IMR-90 (cell line): ENCODE measurements at regions not wholly inside any gene's neighbourhood (a gene's known extent, or its start where the extent isn't known, plus 50 kb on each side); places are given as distances from the start of the nearest gene placed in this dataset.

ENCODE experiments used
- ATAC-seq: fragments of 200-7000 bp; cut with Tn5 transposase; 2 replicates; pipeline ENCODE4 v1.9.1; 2020; ENCODE audit warnings: low read depth, mild to moderate bottlenecking, moderate library complexity
- BruUV-seq: library from RNA; stranded (reverse); fragments of 400-500 nt; replicated peaks from 2 replicates; lab custom pipeline; 2021; lab: Mats Ljungman, UMichigan
- CTCF ChIA-PET: fragments of 300-600 bp; formaldehyde crosslinking; extraction: SDS; loops from one replicate; lab custom pipeline; 2021; ENCODE audit warnings: antibody characterized with exemption; lab: Yijun Ruan, JAX
- POLR2A ChIA-PET: fragments of 300-600 bp; sonication (Branson Sonifier 250); formaldehyde crosslinking; loops from one replicate; lab custom pipeline; 2022; ENCODE audit warnings: antibody characterized with exemption; ENCODE audit not compliant: unreplicated experiment; lab: Charles Lee
- DNase-seq: peaks from one replicate; pipeline ENCODE4 v3.0.0; 2013
- H2AFZ ChIP-seq: replicated peaks from 2 replicates; pipeline ENCODE3; 2013; ENCODE audit warnings: low read length, mild to moderate bottlenecking; ENCODE audit not compliant: poor library complexity
- H2AK5ac ChIP-seq: 2 replicates; pipeline ENCODE4 v1.6.1; 2013; ENCODE audit warnings: low read depth, low read length, inconsistent platforms
- H2AK9ac ChIP-seq: replicated peaks from 2 replicates; pipeline ENCODE3; 2013; ENCODE audit warnings: mild to moderate bottlenecking, low read depth, low read length, moderate library complexity; ENCODE audit not compliant: poor library complexity
- H2BK120ac ChIP-seq: 2 replicates; pipeline ENCODE4 v1.6.1; 2013; ENCODE audit warnings: low read depth, low read length, inconsistent platforms
- H2BK15ac ChIP-seq: 3 replicates; pipeline ENCODE4 v1.6.1; 2013; ENCODE audit warnings: low read depth, low read length, inconsistent platforms
- H2BK20ac ChIP-seq: 2 replicates; pipeline ENCODE4 v1.6.1; 2013; ENCODE audit warnings: low read depth, mild to moderate bottlenecking, inconsistent platforms, low read length, moderate library complexity
- H2BK5ac ChIP-seq: 2 replicates; pipeline ENCODE4 v1.6.1; 2013; ENCODE audit warnings: mild to moderate bottlenecking, low read depth, low read length, inconsistent platforms; ENCODE audit not compliant: poor library complexity, severe bottlenecking
- H3K14ac ChIP-seq: replicated peaks from 2 replicates; pipeline ENCODE4 v1.6.1; 2013; ENCODE audit warnings: low read depth, low read length, inconsistent platforms
- H3K18ac ChIP-seq: 2 replicates; pipeline ENCODE4 v1.6.1; 2013; ENCODE audit warnings: low read depth, low read length, control low read depth
- H3K23ac ChIP-seq: 2 replicates; pipeline ENCODE4 v1.6.1; 2013; ENCODE audit warnings: low read depth, low read length, inconsistent platforms
- H3K27ac ChIP-seq: 2 replicates; pipeline ENCODE4 v1.5.1; 2013; ENCODE audit warnings: mild to moderate bottlenecking, control low read depth, low read length; ENCODE audit not compliant: insufficient read depth
- H3K27me3 ChIP-seq: 2 replicates; pipeline ENCODE4 v1.6.1; 2013; ENCODE audit warnings: low read length; ENCODE audit not compliant: control insufficient read depth, insufficient read depth
- H3K36me3 ChIP-seq: 2 replicates; pipeline ENCODE4 v1.6.1; 2013; ENCODE audit warnings: low read length, mixed read lengths; ENCODE audit not compliant: control insufficient read depth, insufficient read depth
- H3K4ac ChIP-seq: 2 replicates; pipeline ENCODE4 v1.6.1; 2013; ENCODE audit warnings: low read depth, low read length, inconsistent platforms
- H3K4me1 ChIP-seq: 2 replicates; pipeline ENCODE4 v1.6.1; 2013; ENCODE audit warnings: low read length, mixed read lengths; ENCODE audit not compliant: control insufficient read depth, insufficient read depth
- H3K4me2 ChIP-seq: 2 replicates; pipeline ENCODE4 v1.6.1; 2013; ENCODE audit warnings: low read depth, mild to moderate bottlenecking, control low read depth, low read length, moderate library complexity
- H3K4me3 ChIP-seq: 2 replicates; pipeline ENCODE4 v1.5.1; 2013; ENCODE audit warnings: low read depth, mild to moderate bottlenecking, control low read depth, low read length, moderate library complexity; ENCODE audit not compliant: insufficient read depth
- H3K56ac ChIP-seq: 2 replicates; pipeline ENCODE4 v1.6.1; 2013; ENCODE audit warnings: low read length, inconsistent platforms; ENCODE audit not compliant: insufficient read depth; ENCODE audit errors: extremely low read depth
- H3K79me1 ChIP-seq, 2 experiments: 2 replicates each; pipeline ENCODE4 v1.6.1; 2013; ENCODE audit warnings: low read length in 2 of 2, inconsistent platforms in 1 of 2, low read depth in 1 of 2
- H3K9ac ChIP-seq: 2 replicates; pipeline ENCODE4 v1.6.1; 2013; ENCODE audit warnings: low read depth, low read length, control low read depth
- H3K9me1 ChIP-seq: 2 replicates; pipeline ENCODE4 v1.6.1; 2013; ENCODE audit warnings: low read length, inconsistent platforms; ENCODE audit not compliant: insufficient read depth
- H3K9me3 ChIP-seq: 2 replicates; pipeline ENCODE4 v1.6.1; 2013; ENCODE audit warnings: low read length; ENCODE audit not compliant: control insufficient read depth, insufficient read depth
- H4K20me1 ChIP-seq: 2 replicates; pipeline ENCODE4 v1.6.1; 2013; ENCODE audit warnings: low read length, inconsistent platforms; ENCODE audit not compliant: insufficient read depth
- H4K5ac ChIP-seq: 2 replicates; pipeline ENCODE4 v1.6.1; 2013; ENCODE audit warnings: mild to moderate bottlenecking, low read depth, low read length, control low read depth
- H4K8ac ChIP-seq, 2 experiments: 2 replicates each; pipeline ENCODE4 v1.6.1; 2013; ENCODE audit warnings: low read depth in 2 of 2, low read length in 2 of 2, control low read depth in 1 of 2, inconsistent platforms in 1 of 2
- H4K91ac ChIP-seq: 2 replicates; pipeline ENCODE4 v1.6.1; 2013; ENCODE audit warnings: low read depth, low read length, inconsistent platforms; ENCODE audit not compliant: insufficient read depth
- BHLHE40 ChIP-seq: fragments of 150-350 bp; IDR thresholded peaks from 2 replicates; pipeline ENCODE4 v1.6.1; 2016; ENCODE audit warnings: mild to moderate bottlenecking, low read depth, low read length
- CEBPB ChIP-seq: IDR thresholded peaks from 2 replicates; pipeline ENCODE4 v1.6.1; 2012; ENCODE audit warnings: low read depth, low read length, improper control_type of control experiment
- CHD1 ChIP-seq: IDR thresholded peaks from 2 replicates; pipeline ENCODE4 v1.6.1; 2012; ENCODE audit warnings: low read depth, low read length, improper control_type of control experiment
- CTCF ChIP-seq: conservative IDR thresholded peaks from 2 replicates; pipeline ENCODE4 v1.5.1; 2012; ENCODE audit warnings: mild to moderate bottlenecking, low read depth, low read length, improper control_type of control experiment
- ELK1 ChIP-seq: fragments of 150-350 bp; IDR thresholded peaks from 2 replicates; pipeline ENCODE4 v1.6.1; 2016; ENCODE audit warnings: low read depth, mild to moderate bottlenecking, low read length, moderate library complexity, borderline replicate concordance
- FOS ChIP-seq: fragments of 150-350 bp; IDR thresholded peaks from 2 replicates; pipeline ENCODE4 v1.6.1; 2016; ENCODE audit warnings: low read depth, low read length
- MAZ ChIP-seq: IDR thresholded peaks from 2 replicates; pipeline ENCODE4 v1.6.1; 2012; ENCODE audit warnings: low read depth, mild to moderate bottlenecking, low read length, improper control_type of control experiment, moderate library complexity, borderline replicate concordance
- MXI1 ChIP-seq: IDR thresholded peaks from 2 replicates; pipeline ENCODE4 v1.6.1; 2012; ENCODE audit warnings: low read depth, mild to moderate bottlenecking, low read length, moderate library complexity, borderline replicate concordance
- NFE2L2 ChIP-seq: fragments of 150-350 bp; IDR thresholded peaks from 2 replicates; pipeline ENCODE4 v1.6.1; 2016; ENCODE audit warnings: low read depth, mild to moderate bottlenecking, low read length
- POLR2A ChIP-seq: IDR thresholded peaks from 2 replicates; pipeline ENCODE4 v1.6.1; 2012; ENCODE audit warnings: mild to moderate bottlenecking, low read depth, low read length
- RAD21 ChIP-seq: IDR thresholded peaks from 2 replicates; pipeline ENCODE4 v1.6.1; 2012; ENCODE audit warnings: low read length, improper control_type of control experiment
- RCOR1 ChIP-seq: IDR thresholded peaks from 2 replicates; pipeline ENCODE4 v1.6.1; 2012; ENCODE audit warnings: mild to moderate bottlenecking, low read length, improper control_type of control experiment; ENCODE audit not compliant: insufficient replicate concordance
- SMC3 ChIP-seq: fragments of 150-350 bp; IDR thresholded peaks from 2 replicates; pipeline ENCODE4 v1.6.1; 2016; ENCODE audit warnings: low read depth, mild to moderate bottlenecking, antibody characterized with exemption, low read length, moderate library complexity
- USF2 ChIP-seq: fragments of 150-350 bp; IDR thresholded peaks from 2 replicates; pipeline ENCODE4 v1.6.1; 2017; ENCODE audit warnings: mild to moderate bottlenecking, antibody characterized with exemption, low read length, low read depth
- WGBS, 2 experiments: methylation state at CpG; one replicate each; pipeline versions ENCODE4 v1.1.5 to v1.1.7; 2013; ENCODE audit warnings: missing lambda C conversion rate in 2 of 2; ENCODE audit not compliant: insufficient read length in 1 of 2; ENCODE audit errors: extremely low coverage in 2 of 2; 5-methylcytosine and 5-hydroxymethylcytosine counted together
- dilution Hi-C: fragments of 300-500 bp; cut with HindIII; formaldehyde crosslinking; loops from one replicate; pipeline ENCODE4 v1.14.3; 2018; ENCODE audit warnings: low sequenced_read_pairs; ENCODE audit not compliant: unreplicated experiment
- in situ Hi-C: fragments of 300-500 bp; cut with MboI; formaldehyde crosslinking; loops from 3 replicates; pipeline ENCODE4 v1.14.3; 2019; ENCODE audit warnings: low sequenced_read_pairs, inconsistent platforms, mixed read lengths
- intact Hi-C: fragments of 100-400 bp; cut with micrococcal nuclease; formaldehyde crosslinking; loops from 2 replicates; pipeline ENCODE4 v1.10.0; 2022

GRCh38 chr11:35071722-35072121 is 67.2 kb upstream of the CD44 start:
- no peak overlapping the region for H2AK5ac ChIP-seq
- no peak overlapping the region for H3K9ac ChIP-seq
- no peak overlapping the region for H2AFZ ChIP-seq
- H3K27ac ChIP-seq: no peak overlapping the region
- H2BK20ac ChIP-seq: no peak overlapping the region
- no peak for ATAC-seq
- H3K14ac ChIP-seq: no peak overlapping the region
- H2BK5ac ChIP-seq: no peak overlapping the region
- H3K36me3 ChIP-seq: no peaks in the 10 kb centered on the region
- H4K20me1 ChIP-seq: no peaks in the 10 kb centered on the region
- ChIA-PET CTCF (no interaction called here), POLR2A (no interaction called here)
- intact Hi-C loops (no loop called here), in situ Hi-C loops (no loop called here), dilution Hi-C loops (no loop called here)
- H3K4me2 ChIP-seq: no peak overlapping the region
- DNase-seq: no peak
- no peak overlapping the region for H2AK9ac ChIP-seq
- H3K79me1 ChIP-seq: peaks cover 0 to 2% of the 10 kb centered on the region in 2 experiments; a peak in 1 of 4 replicates
- no peak overlapping the region; the same call in 1 of the 2 replicates for H4K5ac ChIP-seq
- no peak overlapping the region for H3K4ac ChIP-seq
- H2BK15ac ChIP-seq: no peak overlapping the region
- peaks cover 1% of the 10 kb centered on the region; the same call in 1 of the 2 replicates for H3K9me1 ChIP-seq
- H3K23ac ChIP-seq: no peak overlapping the region
- no peak overlapping the region for H3K56ac ChIP-seq
- H3K4me1 ChIP-seq: peaks cover 9% of the 10 kb centered on the region
- WGBS, 2 experiments: no CpG with 5 or more reads among the region's 1 CpG
- H4K91ac ChIP-seq: no peak overlapping the region
- H3K27me3 ChIP-seq: no peaks in the 10 kb centered on the region
- no peak overlapping the region for H2BK120ac ChIP-seq
- TF ChIP-seq MXI1 (no peak), BHLHE40 (no peak), CEBPB (no peak), MAZ (no peak), RAD21 (no peak), ELK1 (no peak), CHD1 (no peak), NFE2L2 (no peak), SMC3 (no peak), FOS (no peak), RCOR1 (no peak), CTCF (no peak), USF2 (no peak), POLR2A (no peak)
- H3K4me3 ChIP-seq: no peak overlapping the region
- peaks cover 3% of the 10 kb centered on the region; the same call in 1 of the 2 replicates for H3K9me3 ChIP-seq
- BruUV-seq: no TSS peak
- H3K18ac ChIP-seq: no peak overlapping the region
- H4K8ac ChIP-seq: no peak overlapping the region
